SK-N-SH treated with all-trans-retinoic acid at 6 μM for 48 hours (cell line): ENCODE measurements at regions not wholly inside any gene's neighbourhood (a gene's known extent, or its start where the extent isn't known, plus 50 kb on each side); places are given as distances from the start of the nearest gene placed in this dataset.

Experiments used
- ATAC-seq: fragments of 200-7000 bp; cut with Tn5 transposase; 3 replicates; pipeline ENCODE4 v1.9.1; 2020; ENCODE audit warnings: mild to moderate bottlenecking, moderate library complexity
- ARNTL ChIP-seq: fragments of 450-650 bp; formaldehyde crosslinking; IDR thresholded peaks from 2 replicates; pipeline ENCODE4 v1.5.0; 2020; ENCODE audit warnings: low read depth, mild to moderate bottlenecking, moderate library complexity, borderline replicate concordance
- BACH2 ChIP-seq: fragments of 250-450 bp; sonication (Bioruptor Pico); IDR thresholded peaks from 2 replicates; pipeline ENCODE4 v1.9.0; 2021; ENCODE audit warnings: mild to moderate bottlenecking, borderline replicate concordance
- CSDC2 ChIP-seq: fragments of 250-450 bp; sonication (Bioruptor Pico); IDR thresholded peaks from 2 replicates; pipeline ENCODE4 v1.5.0; 2020; ENCODE audit warnings: mild to moderate bottlenecking, moderate library complexity
- CSRNP3 ChIP-seq: fragments of 250-450 bp; sonication (Bioruptor Pico); IDR thresholded peaks from 2 replicates; pipeline ENCODE4 v1.5.1; 2021; ENCODE audit warnings: mild to moderate bottlenecking, moderate library complexity
- ESRRG ChIP-seq: fragments of 250-450 bp; sonication (Bioruptor Pico); IDR thresholded peaks from 2 replicates; pipeline ENCODE4 v1.6.1; 2021; ENCODE audit warnings: mild to moderate bottlenecking
- GLIS3 ChIP-seq: fragments of 250-450 bp; sonication (Bioruptor Pico); IDR thresholded peaks from 2 replicates; pipeline ENCODE4 v1.5.0; 2020; ENCODE audit warnings: mild to moderate bottlenecking, moderate library complexity
- ISL1 ChIP-seq: fragments of 250-450 bp; sonication (Bioruptor Pico); IDR thresholded peaks from 2 replicates; pipeline ENCODE4 v2.1.2; 2022; ENCODE audit warnings: mild to moderate bottlenecking, moderate library complexity
- OSR1 ChIP-seq: fragments of 250-450 bp; sonication (Bioruptor Pico); IDR thresholded peaks from 2 replicates; pipeline ENCODE4 v1.8.0; 2022; ENCODE audit warnings: moderate library complexity, mild to moderate bottlenecking, inconsistent platforms
- PATZ1 ChIP-seq: fragments of 250-450 bp; sonication (Bioruptor Pico); IDR thresholded peaks from 2 replicates; pipeline ENCODE4 v1.8.0; 2020; ENCODE audit warnings: mild to moderate bottlenecking, moderate library complexity, borderline replicate concordance
- POU6F1 ChIP-seq: fragments of 250-450 bp; sonication (Bioruptor Pico); IDR thresholded peaks from 2 replicates; pipeline ENCODE4 v1.8.0; 2021; ENCODE audit warnings: low read depth, mild to moderate bottlenecking, moderate library complexity, borderline replicate concordance
- PPARA ChIP-seq: fragments of 250-450 bp; sonication (Bioruptor Pico); IDR thresholded peaks from 2 replicates; pipeline ENCODE4 v1.5.0; 2020; ENCODE audit warnings: mild to moderate bottlenecking, borderline replicate concordance
- RARB ChIP-seq: fragments of 250-450 bp; sonication (Bioruptor Pico); IDR thresholded peaks from 2 replicates; pipeline ENCODE4 v1.8.0; 2021; ENCODE audit warnings: mild to moderate bottlenecking, moderate library complexity
- SNAI2 ChIP-seq: fragments of 250-450 bp; sonication (Bioruptor Pico); IDR thresholded peaks from 2 replicates; pipeline ENCODE4 v1.5.0; 2020; ENCODE audit warnings: mild to moderate bottlenecking, moderate library complexity
- TSHZ2 ChIP-seq: fragments of 250-450 bp; sonication (Bioruptor Pico); IDR thresholded peaks from 2 replicates; pipeline ENCODE4 v1.5.0; 2020; ENCODE audit warnings: mild to moderate bottlenecking, moderate library complexity
- ZC3H10 ChIP-seq: fragments of 250-450 bp; sonication (Bioruptor Pico); IDR thresholded peaks from 2 replicates; pipeline ENCODE4 v1.5.1; 2021; ENCODE audit warnings: mild to moderate bottlenecking, moderate library complexity
- ZFP3 ChIP-seq: fragments of 250-450 bp; sonication (Bioruptor Pico); IDR thresholded peaks from 2 replicates; pipeline ENCODE4 v1.5.0; 2020; ENCODE audit warnings: mild to moderate bottlenecking, moderate library complexity
- ZFP30 ChIP-seq: fragments of 450-650 bp; formaldehyde crosslinking; IDR thresholded peaks from 2 replicates; pipeline ENCODE4 v1.5.0; 2022; ENCODE audit warnings: mild to moderate bottlenecking, moderate library complexity
- ZNF565 ChIP-seq: fragments of 450-650 bp; formaldehyde crosslinking; conservative IDR thresholded peaks from 2 replicates; pipeline ENCODE4 v1.5.0; 2020; ENCODE audit warnings: low read depth, mild to moderate bottlenecking, moderate library complexity
- ZNF70 ChIP-seq: fragments of 450-650 bp; formaldehyde crosslinking; IDR thresholded peaks from 2 replicates; pipeline ENCODE4 v1.5.0; 2020; ENCODE audit warnings: mild to moderate bottlenecking, moderate library complexity
- ZNF8 ChIP-seq: fragments of 450-650 bp; formaldehyde crosslinking; IDR thresholded peaks from 2 replicates; pipeline ENCODE4 v1.5.0; 2020; ENCODE audit warnings: mild to moderate bottlenecking, moderate library complexity

- TF ChIP-seq PATZ1 (CRISPR knock-in tag) (no peak), OSR1 (CRISPR knock-in tag) (no peak), CSDC2 (CRISPR knock-in tag) (no peak), POU6F1 (CRISPR knock-in tag) (no peak)
Observed at GRCh38 chr13:91272235-91272777, 75.2 kb upstream of the MIR17HG start (continued).

DNA sequence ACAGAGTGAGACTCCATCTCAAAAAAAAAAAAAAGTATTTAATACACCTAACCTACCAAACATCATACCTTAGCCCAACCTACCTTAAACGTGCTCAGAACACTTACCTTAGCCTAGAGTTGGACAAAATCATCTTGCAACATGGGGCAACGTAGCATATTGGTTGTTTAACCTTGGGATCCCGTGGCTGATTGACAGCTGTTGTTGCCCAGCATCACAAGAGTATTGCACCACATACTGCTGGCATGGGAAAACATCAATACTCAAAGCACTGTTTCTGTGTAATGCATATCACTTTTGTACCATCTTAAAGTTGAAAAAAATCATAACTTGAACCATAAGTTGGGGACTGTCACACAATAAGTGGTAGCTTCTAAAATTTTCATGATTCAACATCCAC is 73.8 kb upstream of the MIR17HG start:
- TF ChIP-seq GLIS3 (CRISPR knock-in tag) (no peak), BACH2 (CRISPR knock-in tag) (no peak), POU6F1 (CRISPR knock-in tag) (no peak), ZFP3 (CRISPR knock-in tag) (no peak), PATZ1 (CRISPR knock-in tag) (no peak), CSRNP3 (no peak), OSR1 (CRISPR knock-in tag) (no peak), ISL1 (CRISPR knock-in tag) (no peak), SNAI2 (CRISPR knock-in tag) (no peak), ZFP30 (CRISPR knock-in tag) (no peak), ZNF70 (no peak), ZC3H10 (CRISPR knock-in tag) (no peak), TSHZ2 (CRISPR knock-in tag) (no peak), PPARA (CRISPR knock-in tag) (no peak), ARNTL (CRISPR knock-in tag) (no peak), CSDC2 (CRISPR knock-in tag) (no peak)
- TF ChIP-seq, all 23 proteins: peak for 0

DNA sequence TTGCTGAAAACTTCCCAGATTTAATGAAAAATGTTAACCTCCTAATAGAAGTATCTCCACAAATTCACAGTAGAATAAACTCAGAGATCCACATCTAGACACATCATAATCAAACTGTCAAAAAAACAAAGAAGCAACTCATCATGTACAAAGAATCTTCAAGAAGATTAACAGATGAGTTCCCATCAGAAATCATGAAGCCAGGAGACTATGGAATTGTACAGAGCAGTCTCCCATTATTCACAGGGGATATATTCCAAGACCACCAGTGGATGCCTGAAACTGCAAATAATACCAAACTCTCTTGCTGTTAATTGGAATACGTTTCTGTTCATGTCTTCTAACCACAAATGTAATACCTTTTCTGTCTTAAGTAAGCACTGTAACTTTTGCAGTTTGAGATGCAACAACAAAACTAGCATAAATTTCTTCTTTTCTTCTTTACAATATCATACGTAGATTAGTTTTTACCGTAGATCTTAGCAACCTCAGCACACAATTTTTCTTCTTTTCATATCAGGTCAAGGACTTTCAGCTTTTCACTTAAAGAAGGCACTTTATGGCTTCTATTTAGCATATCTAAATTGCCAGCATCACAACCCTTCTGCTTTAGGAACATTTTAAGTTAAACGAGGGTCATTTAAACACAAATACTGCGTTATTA is 70.3 kb upstream of the MIR17HG start:
- ATAC-seq: no peak
- TF ChIP-seq ESRRG (CRISPR knock-in tag) (no peak), ZNF8 (CRISPR knock-in tag) (no peak), ZNF565 (CRISPR knock-in tag) (no peak), ZC3H10 (CRISPR knock-in tag) (no peak), ZFP30 (CRISPR knock-in tag) (no peak), OSR1 (CRISPR knock-in tag) (no peak), ISL1 (CRISPR knock-in tag) (no peak), POU6F1 (CRISPR knock-in tag) (no peak), CSRNP3 (no peak), RARB (CRISPR knock-in tag) (no peak), ZNF70 (no peak)

More for the DNA sequence above, 73.8 kb upstream of the MIR17HG start:
- no peak for ATAC-seq
